UCSD-AML1 (cell line): ENCODE measurements at regions not wholly inside any gene's neighbourhood (a gene's known extent, or its start where the extent isn't known, plus 50 kb on each side); places are given as distances from the start of the nearest gene placed in this dataset.
"Not testable (repeated sequence)": the region's sequence is repeated elsewhere in the genome, so short reads cannot be mapped to it uniquely, and the experiment has no call there.

Experiments
- DNase-seq: peaks from one replicate; lab custom pipeline; 2025; ENCODE audit not compliant: unreplicated experiment; lab: John Stamatoyannopoulos, UW

DNA sequence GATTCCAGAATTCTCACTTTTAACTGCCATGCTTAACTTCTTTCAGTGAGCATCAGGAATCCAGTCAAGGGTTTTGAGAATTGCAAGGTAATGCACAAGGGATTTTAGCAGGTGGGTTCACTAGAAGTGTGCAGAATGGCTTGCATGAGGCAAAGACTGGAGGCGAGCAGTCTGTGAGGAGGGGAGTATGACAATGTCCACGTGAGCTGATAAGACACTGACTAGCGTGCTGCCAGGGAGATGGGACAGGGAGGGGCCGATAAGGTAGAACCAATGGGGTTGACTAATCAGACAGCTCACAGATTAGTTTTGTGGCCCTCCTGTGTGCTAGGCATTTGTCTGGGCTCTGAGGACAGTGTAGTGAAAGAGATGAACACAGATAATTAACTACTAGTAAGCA lies 102.0 kb upstream of the DAZL start:
- no peak for DNase-seq

DNA sequence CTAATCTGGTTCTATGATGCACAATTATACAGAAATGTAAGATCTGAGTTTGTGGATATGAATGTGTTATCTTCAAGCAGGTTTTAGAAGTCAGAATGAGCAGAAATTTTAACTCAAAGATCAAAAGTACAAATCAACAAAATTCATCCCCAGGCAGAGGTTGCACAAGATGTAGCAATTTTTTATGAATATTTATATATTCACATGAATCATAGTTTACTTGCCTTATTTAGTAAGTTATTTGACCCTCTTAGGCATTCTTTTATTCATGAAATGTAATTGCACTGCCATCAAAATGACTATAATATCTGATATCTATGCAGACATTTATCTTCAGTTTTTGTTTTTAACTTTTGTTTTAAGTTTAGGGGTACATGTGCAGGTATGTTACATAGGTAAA lies 103.1 kb upstream of the DAZL start:
- DNase-seq, result no peak

DNA sequence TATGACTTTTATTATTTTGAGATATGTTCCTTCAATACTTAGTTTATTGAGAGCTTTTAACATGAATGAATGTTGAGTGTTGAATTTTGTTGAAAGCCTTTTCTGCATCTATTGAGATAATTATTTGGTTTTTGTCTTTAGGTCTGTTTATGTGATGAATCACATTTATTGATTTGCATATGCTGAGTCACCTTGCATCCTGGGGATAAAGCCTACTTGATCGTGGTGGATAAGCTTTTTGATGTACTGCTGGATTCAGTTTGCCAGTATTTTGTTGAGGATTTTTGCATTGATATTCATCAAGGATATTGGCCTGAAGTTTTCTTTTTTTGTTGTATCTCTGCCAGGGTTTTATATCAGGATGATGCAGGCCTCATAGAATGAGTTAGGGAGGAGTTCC lies 106.5 kb upstream of the DAZL start:
- DNase-seq, result not testable (repeated sequence)

DNA sequence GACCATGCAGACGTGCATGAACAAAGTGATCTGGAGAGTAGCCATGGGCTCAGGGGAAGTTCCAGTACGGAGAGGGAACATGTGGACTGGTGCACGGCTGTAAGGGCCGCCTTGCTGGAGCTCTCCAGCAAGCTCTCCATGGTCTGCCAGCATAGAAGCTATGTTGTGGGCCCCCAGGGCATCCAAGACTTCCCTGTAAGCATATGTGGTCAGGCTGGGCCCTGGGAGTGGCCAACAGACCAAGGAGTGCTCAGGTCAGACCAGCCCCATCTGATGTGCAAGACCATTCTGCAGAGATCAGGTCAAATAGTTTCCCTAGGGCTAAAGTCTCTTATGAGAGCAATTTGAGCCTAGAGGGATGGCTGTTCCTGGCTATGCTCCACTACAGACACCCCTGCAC lies 110.1 kb upstream of the DAZL start:
- DNase-seq, result no peak

GRCh38 chr3:16719426-16719825 lies 114.2 kb upstream of the DAZL start:
- DNase-seq, result no peak

GRCh38 chr3:16720367-16720940 lies 115.2 kb upstream of the DAZL start:
- DNase-seq, result no peak

GRCh38 chr3:16721494-16721893 lies 116.3 kb upstream of the DAZL start:
- no peak for DNase-seq

DNA sequence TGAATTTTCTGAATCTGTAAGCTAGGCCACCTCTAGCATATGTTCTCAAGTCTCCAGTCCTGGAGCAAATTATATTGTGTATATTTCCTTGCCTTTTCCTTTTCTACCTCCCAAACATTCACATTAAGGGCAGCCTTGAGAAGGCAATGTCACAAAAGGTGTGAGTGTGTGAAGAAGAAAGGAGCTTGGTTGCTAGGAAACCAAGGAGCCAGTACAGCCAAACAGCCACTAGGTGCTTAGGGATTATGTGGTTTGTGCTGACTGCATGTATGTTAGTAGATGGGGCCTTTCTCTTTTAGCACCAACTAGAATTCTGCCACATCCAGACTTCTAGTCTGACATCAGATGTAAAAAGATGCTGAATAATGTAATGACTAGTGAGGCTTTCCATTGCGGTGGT lies 118.8 kb upstream of the DAZL start:
- DNase-seq, result no peak

GRCh38 chr3:16724487-16724886 lies 119.3 kb upstream of the DAZL start:
- DNase-seq, result no peak

DNA sequence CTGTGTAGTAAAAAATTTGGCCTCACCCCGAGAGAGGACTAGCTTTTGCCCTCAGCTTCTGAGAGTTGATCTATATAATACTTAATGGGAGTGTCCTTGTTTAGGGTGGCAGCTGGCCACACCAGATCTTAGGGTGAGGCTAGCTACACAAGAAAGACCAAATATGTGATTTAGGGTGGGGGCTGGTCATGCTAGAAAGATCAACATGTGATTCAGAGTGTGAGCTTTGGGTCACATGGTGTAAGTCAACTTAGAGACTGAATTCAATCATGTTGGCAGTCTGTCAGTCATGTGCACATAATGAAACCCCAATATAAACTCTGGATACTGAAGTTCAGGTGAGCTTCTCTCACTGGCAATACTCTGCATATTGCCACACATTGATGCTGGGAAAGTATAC lies 120.7 kb upstream of the DAZL start:
- DNase-seq, result no peak

- DNase-seq, result no peak
Measured at GRCh38 chr3:16728770-16729745, 123.8 kb upstream of the DAZL start.

DNA sequence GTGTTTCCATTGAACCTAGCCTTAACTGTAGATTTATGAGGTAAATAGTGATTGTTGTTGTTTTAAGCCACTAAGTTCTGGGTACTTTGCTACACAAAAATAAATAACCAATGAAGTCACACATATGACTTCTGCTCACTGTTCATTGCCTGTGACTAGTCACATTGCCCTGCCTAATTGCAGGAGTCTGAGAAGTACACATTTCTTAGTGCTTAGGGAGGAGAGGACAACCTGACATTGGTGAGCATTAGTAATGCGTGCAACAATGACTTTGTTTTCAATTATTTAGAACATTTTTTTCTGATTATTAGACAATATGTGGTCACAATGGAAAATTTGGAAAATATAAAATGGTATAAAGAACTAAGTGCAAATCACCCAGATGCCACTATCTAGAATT lies 133.2 kb upstream of the DAZL start:
- no peak for DNase-seq

- no peak for DNase-seq
Measured at GRCh38 chr3:16739541-16740105, 134.4 kb upstream of the DAZL start.

DNA sequence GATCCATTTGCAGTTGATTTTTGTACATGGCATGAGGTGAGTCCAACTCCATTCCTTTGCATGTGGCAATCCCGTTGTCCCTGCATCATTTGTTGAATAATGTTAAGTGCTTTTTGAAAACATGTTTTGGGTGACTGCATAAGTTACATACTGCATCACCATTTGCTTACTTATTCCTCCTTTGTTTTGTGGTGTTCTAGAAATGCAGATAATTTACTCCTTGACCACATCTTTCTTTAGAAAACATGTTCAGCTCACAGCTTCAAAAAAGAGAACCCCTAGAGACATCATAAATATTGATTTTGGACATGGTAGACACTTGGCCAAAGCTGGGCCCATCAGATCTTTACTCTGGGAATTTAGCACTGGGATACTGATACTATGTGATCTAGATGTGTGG lies 135.3 kb upstream of the DAZL start:
- no peak for DNase-seq

DNA sequence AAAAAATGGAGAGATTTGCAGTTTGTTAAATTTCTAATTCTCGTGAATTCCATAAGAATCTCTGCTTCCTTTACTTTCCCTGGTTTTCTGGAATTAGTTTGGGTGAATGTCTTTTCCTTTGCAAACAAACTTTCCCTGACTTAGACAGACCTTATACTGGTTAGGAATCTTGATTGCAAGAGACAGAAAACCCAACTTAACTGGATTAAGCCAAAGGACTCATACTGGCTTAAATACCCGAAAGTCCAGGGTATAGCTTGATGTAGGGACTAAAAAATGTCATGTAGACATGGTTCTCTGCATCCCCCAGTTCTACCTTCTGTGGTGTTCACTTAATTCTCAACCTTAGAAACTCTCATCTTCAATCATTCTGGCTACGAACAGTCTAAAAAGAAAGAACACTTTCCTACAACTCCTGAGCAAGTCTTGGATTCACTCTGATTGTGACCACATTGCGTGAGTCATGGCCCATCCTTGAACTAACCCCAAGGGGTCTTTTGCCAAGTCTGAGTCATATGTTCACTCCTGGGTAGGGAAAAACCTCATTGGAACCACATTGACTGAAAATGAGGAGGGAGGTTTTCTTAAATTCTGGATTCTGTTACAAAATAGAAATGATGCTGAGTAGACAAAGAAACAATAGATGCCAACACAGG lies 136.0 kb upstream of the DAZL start:
- DNase-seq, result no peak

DNA sequence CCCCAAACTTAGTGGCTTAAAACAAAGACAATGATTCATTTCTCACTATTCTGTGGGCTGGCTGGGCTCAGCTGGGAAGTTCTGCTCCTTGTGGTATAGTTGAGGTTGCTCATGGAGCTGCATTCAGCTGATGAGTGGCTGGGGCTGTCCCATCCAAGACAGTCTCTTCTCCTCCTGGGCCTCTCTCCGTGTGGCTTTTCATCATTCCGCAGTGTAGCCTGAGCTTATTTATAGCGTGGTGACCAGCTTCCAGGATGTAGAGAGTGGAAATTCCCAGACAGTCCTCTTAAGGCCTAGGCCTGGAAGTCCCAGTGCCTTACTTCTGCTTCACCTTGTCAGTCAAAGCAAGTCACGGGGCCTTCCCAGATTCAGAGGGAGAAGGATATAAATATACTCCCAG lies 136.7 kb upstream of the DAZL start:
- no peak for DNase-seq

DNA sequence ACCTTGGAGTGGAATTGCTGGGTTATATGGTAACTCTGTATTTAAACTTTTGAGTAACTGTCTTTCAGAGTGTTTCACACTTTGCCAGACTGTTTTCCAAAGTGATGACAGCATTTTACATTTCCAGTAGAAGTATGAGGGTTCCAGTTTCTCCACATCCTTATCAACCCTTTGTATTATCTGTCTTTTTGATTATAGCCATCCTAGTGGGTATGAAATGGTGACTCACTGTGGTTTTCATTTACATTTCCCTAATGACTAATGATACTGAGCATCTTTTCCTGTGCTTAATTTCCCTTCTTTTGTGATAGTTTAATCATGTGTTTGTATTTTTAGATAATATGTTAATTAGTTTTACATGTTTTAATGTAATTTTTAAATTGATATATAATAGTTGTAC lies 138.1 kb upstream of the DAZL start:
- no peak for DNase-seq

GRCh38 chr3:16759227-16759903 lies 125.4 kb upstream of the PLCL2 start:
- no peak for DNase-seq

GRCh38 chr3:16761571-16761970 lies 123.2 kb upstream of the PLCL2 start:
- no peak for DNase-seq

GRCh38 chr3:16765661-16766060 lies 119.1 kb upstream of the PLCL2 start:
- DNase-seq, result no peak

GRCh38 chr3:16767006-16767405 lies 117.7 kb upstream of the PLCL2 start:
- no peak for DNase-seq
